ENCODE measurements at regions not wholly inside any gene's neighbourhood (a gene's known extent, or its start where the extent isn't known, plus 50 kb on each side); places are given as distances from the start of the nearest gene placed in this dataset.
"Not testable (repeated sequence)": the region's sequence is repeated elsewhere in the genome, so short reads cannot be mapped to it uniquely, and the experiment has no call there.

GRCh38 chr17:77087650-77088454 lies 52.9 kb upstream of the SEC14L1 start:
- DNase-seq = no peak

- DNase-seq = peak; percentile 94
Observed at GRCh38 chr17:77088455-77089123, 52.2 kb upstream of the SEC14L1 start.

DNA sequence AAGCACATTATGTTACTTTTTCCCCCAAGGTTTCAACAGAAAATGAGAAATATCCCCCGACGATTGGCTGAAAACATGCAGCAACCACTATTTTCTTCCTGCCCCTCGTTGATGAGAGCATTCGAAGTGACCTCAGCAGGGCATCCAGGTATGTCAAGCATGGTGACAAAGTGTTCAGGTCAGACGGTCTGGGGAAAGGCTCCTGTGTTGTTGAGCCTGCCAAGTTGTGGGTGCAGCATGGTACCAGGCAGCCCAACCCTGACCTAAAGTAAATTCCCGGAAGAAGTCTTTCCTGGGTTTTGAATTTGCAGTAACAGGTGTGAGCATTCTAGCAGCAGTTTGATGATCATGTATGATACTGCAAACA lies 51.7 kb upstream of the SEC14L1 start:
- peak; percentile 19 for DNase-seq

GRCh38 chr17:77089949-77090348 lies 50.8 kb upstream of the SEC14L1 start:
- not testable (repeated sequence) for DNase-seq

DNA sequence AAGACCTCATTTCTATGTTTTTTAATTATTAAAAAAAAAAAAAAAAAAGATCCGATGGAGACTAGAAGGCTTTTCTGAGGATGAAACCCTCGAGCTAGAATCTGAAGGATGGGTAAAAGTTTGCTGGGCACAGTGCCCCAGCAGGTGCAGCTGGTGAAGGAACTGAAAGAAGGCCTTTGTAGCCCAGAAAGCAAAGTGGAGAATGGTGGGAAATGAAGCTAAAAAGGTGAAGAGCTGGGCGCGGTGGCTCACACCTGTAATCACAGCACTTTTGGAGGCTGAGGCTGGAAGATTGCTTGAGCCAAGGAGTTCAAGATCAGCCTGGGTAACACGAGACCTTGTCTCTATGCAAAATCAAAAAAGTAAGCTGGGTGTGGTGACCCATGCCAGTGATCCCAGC lies 50.3 kb upstream of the SEC14L1 start:
- no peak for DNase-seq
